Panc1 (cell line): ENCODE measurements at regions not wholly inside any gene's neighbourhood (a gene's known extent, or its start where the extent isn't known, plus 50 kb on each side); places are given as distances from the start of the nearest gene placed in this dataset.

ENCODE experiments used
- ATAC-seq: fragments of 200-7000 bp; cut with Tn5 transposase; 2 replicates; pipeline ENCODE4 v1.9.1; 2020; ENCODE audit warnings: mild to moderate bottlenecking, moderate library complexity
- BruUV-seq: library from RNA; stranded (reverse); fragments of 400-500 nt; replicated peaks from 2 replicates; lab custom pipeline; 2021; lab: Mats Ljungman, UMichigan
- CTCF ChIA-PET: fragments of 300-600 bp; sonication (Branson Sonifier 250); formaldehyde crosslinking; loops from one replicate; lab custom pipeline; 2022; ENCODE audit warnings: antibody characterized with exemption; lab: Charles Lee
- POLR2A ChIA-PET: fragments of 300-600 bp; sonication (Branson Sonifier 250); formaldehyde crosslinking; loops from one replicate; lab custom pipeline; 2022; ENCODE audit warnings: antibody characterized with exemption; lab: Charles Lee
- DNase-seq: peaks from one replicate; pipeline ENCODE4 v3.0.0-alpha.2; 2010; ENCODE audit warnings: low read depth, low spot score
- H3K27ac ChIP-seq: 2 replicates; pipeline ENCODE4 v1.5.1; 2011; ENCODE audit warnings: mild to moderate bottlenecking, low read length, inconsistent platforms
- H3K27me3 ChIP-seq: fragments of 200-500 bp; sonication (Bioruptor generic); 2 replicates; pipeline ENCODE4 v1.6.0; 2014; ENCODE audit warnings: low read length, inconsistent platforms; ENCODE audit not compliant: control insufficient read depth, insufficient read depth
- H3K36me3 ChIP-seq: fragments of 200-500 bp; sonication (Bioruptor generic); 2 replicates; pipeline ENCODE4 v1.5.1; 2014; ENCODE audit warnings: inconsistent platforms, mild to moderate bottlenecking, low read length, moderate library complexity; ENCODE audit not compliant: control insufficient read depth, insufficient read depth
- H3K4me1 ChIP-seq: 2 replicates; pipeline ENCODE4 v1.5.1; 2011; ENCODE audit warnings: inconsistent platforms, mild to moderate bottlenecking, low read length, moderate library complexity; ENCODE audit not compliant: control insufficient read depth, insufficient read depth
- H3K4me3 ChIP-seq, 2 experiments: 2 replicates each; pipeline ENCODE4 v1.5.1; 2011 to 2012; ENCODE audit warnings: low read depth in 2 of 2, low read length in 2 of 2, mild to moderate bottlenecking in 2 of 2, inconsistent platforms in 1 of 2, moderate library complexity in 1 of 2
- H3K9me3 ChIP-seq: fragments of 200-500 bp; sonication (Bioruptor generic); 2 replicates; pipeline ENCODE4 v1.5.1; 2014; ENCODE audit warnings: low read depth, mild to moderate bottlenecking, inconsistent platforms, low read length, moderate library complexity; ENCODE audit not compliant: control insufficient read depth, insufficient read depth
- POLR2AphosphoS5 ChIP-seq: IDR thresholded peaks from 2 replicates; pipeline ENCODE4 v1.6.1; 2012; ENCODE audit warnings: mild to moderate bottlenecking, low read depth, low read length, moderate library complexity
- SIN3A ChIP-seq: IDR thresholded peaks from 2 replicates; pipeline ENCODE4 v1.6.1; 2012; ENCODE audit warnings: low read depth, mild to moderate bottlenecking, low read length, moderate library complexity, borderline replicate concordance; ENCODE audit not compliant: insufficient read depth
- TCF7L2 ChIP-seq: IDR thresholded peaks from 2 replicates; pipeline ENCODE4 v1.6.1; 2011; ENCODE audit warnings: mild to moderate bottlenecking, low read depth, low read length, inconsistent platforms
- in situ Hi-C: cut with HindIII; loops from 2 replicates; pipeline ENCODE4 v1.10.0; 2016; ENCODE audit warnings: low sequenced_read_pairs, low pct_unique_long_range_greater_than_20kb
- intact Hi-C: fragments of 100-400 bp; cut with micrococcal nuclease; formaldehyde crosslinking; loops from one replicate; pipeline ENCODE4 v1.10.0; 2022; ENCODE audit not compliant: unreplicated experiment
- TF ChIP-seq, protein P1 (sequence below): fragments of 450-650 bp; IDR thresholded peaks from 2 replicates; pipeline ENCODE4 v1.5.1; 2017; ENCODE audit warnings: mild to moderate bottlenecking
- TF ChIP-seq, protein P2 (sequence below), 2 experiments: IDR thresholded peaks; 2 replicates each; pipeline ENCODE4 v1.6.1; 2011 to 2012; ENCODE audit warnings: low read depth in 2 of 2, control low read depth in 1 of 2, low read length in 1 of 2, mild to moderate bottlenecking in 1 of 2, moderate library complexity in 1 of 2; ENCODE audit not compliant: insufficient read depth in 1 of 2

DNA sequence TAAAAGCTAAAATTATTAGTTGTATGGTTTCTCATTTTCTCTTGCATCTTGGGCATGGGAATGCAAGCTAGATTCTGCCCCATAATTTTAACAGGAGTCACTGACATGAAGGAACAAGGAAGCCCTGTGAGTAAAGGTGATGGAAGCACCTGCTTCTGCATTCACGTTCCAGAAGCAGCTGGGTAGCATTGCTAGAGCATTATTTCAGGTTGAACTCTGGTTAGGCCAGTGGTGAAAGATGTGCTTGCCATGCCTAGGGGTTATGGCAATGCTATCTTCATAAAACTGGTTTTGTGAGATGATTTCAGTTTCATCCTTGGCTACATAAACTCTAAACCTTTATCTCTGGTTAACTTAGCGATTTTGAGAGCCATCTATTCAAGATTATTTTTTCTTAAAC, 151.4 kb downstream of the TFEC start:
- Histone ChIP-seq H3K4me1 (no peaks in the 10 kb centered on the region), H3K27me3 (no peaks in the 10 kb centered on the region), H3K27ac (no peak overlapping the region), H3K9me3 (no peaks in the 10 kb centered on the region), H3K36me3 (no peaks in the 10 kb centered on the region), H3K4me3 (no peak overlapping the region)
- in situ Hi-C loops (no loop called here), intact Hi-C loops (no loop called here)
- DNase-seq (no peak), ATAC-seq (no peak)
- TF ChIP-seq POLR2AphosphoS5 (no peak), SIN3A (no peak), TCF7L2 (no peak)
- TF ChIP-seq, protein P1, sequence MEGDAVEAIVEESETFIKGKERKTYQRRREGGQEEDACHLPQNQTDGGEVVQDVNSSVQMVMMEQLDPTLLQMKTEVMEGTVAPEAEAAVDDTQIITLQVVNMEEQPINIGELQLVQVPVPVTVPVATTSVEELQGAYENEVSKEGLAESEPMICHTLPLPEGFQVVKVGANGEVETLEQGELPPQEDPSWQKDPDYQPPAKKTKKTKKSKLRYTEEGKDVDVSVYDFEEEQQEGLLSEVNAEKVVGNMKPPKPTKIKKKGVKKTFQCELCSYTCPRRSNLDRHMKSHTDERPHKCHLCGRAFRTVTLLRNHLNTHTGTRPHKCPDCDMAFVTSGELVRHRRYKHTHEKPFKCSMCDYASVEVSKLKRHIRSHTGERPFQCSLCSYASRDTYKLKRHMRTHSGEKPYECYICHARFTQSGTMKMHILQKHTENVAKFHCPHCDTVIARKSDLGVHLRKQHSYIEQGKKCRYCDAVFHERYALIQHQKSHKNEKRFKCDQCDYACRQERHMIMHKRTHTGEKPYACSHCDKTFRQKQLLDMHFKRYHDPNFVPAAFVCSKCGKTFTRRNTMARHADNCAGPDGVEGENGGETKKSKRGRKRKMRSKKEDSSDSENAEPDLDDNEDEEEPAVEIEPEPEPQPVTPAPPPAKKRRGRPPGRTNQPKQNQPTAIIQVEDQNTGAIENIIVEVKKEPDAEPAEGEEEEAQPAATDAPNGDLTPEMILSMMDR, result no peak
- TF ChIP-seq, protein P2, sequence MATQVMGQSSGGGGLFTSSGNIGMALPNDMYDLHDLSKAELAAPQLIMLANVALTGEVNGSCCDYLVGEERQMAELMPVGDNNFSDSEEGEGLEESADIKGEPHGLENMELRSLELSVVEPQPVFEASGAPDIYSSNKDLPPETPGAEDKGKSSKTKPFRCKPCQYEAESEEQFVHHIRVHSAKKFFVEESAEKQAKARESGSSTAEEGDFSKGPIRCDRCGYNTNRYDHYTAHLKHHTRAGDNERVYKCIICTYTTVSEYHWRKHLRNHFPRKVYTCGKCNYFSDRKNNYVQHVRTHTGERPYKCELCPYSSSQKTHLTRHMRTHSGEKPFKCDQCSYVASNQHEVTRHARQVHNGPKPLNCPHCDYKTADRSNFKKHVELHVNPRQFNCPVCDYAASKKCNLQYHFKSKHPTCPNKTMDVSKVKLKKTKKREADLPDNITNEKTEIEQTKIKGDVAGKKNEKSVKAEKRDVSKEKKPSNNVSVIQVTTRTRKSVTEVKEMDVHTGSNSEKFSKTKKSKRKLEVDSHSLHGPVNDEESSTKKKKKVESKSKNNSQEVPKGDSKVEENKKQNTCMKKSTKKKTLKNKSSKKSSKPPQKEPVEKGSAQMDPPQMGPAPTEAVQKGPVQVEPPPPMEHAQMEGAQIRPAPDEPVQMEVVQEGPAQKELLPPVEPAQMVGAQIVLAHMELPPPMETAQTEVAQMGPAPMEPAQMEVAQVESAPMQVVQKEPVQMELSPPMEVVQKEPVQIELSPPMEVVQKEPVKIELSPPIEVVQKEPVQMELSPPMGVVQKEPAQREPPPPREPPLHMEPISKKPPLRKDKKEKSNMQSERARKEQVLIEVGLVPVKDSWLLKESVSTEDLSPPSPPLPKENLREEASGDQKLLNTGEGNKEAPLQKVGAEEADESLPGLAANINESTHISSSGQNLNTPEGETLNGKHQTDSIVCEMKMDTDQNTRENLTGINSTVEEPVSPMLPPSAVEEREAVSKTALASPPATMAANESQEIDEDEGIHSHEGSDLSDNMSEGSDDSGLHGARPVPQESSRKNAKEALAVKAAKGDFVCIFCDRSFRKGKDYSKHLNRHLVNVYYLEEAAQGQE (IDR thresholded peaks at IDR 0.05; ENCODE audit: insufficient read depth in 1 of 2, low read depth in 2 of 2, low read length in 1 of 2), result no peak
- no TSS peak for BruUV-seq
- CTCF ChIA-PET, result no interaction called here
- POLR2A ChIA-PET, result no interaction called here

DNA sequence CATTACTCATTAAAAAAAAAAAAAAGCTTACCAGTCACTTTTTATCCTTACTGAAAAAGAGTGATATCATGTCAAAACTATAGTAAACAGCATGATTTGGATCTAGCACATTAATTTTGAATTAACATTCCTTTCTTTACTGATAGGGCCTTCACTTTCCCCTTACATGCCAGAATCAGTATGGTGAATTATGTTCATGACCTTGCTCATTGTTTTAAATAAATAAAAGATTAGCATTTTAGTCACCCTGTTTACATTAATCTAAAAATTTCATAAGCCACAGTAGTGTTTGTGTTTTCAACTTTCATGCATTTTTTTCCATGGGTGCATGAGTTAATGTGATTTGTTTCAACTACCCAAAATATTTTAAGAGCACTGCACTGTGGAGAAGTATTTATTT, 160.8 kb downstream of the TFEC start:
- ATAC-seq, result no peak
- Histone ChIP-seq H3K27me3 (no peaks in the 10 kb centered on the region), H3K4me1 (no peaks in the 10 kb centered on the region), H3K36me3 (no peaks in the 10 kb centered on the region), H3K4me3 (no peak overlapping the region), H3K27ac (no peak overlapping the region), H3K9me3 (no peaks in the 10 kb centered on the region)
- no peak for TF ChIP-seq SIN3A
- TF ChIP-seq, protein P2 (IDR thresholded peaks at IDR 0.05; ENCODE audit: insufficient read depth in 1 of 2, low read depth in 2 of 2, low read length in 1 of 2), result no peak
- TF ChIP-seq POLR2AphosphoS5, result no peak
- TF ChIP-seq, protein P1, result no peak
- no peak for TF ChIP-seq TCF7L2
- intact Hi-C loops (no loop called here), in situ Hi-C loops (no loop called here)
- DNase-seq, result no peak
- CTCF ChIA-PET, result no interaction called here
- no TSS peak for BruUV-seq
- POLR2A ChIA-PET, result no interaction called here
